CD4-positive, alpha-beta T cell treated with Interleukin-4 for 4 hours (primary cell): ENCODE measurements at regions not wholly inside any gene's neighbourhood (a gene's known extent, or its start where the extent isn't known, plus 50 kb on each side); places are given as distances from the start of the nearest gene placed in this dataset.

Experiments used
- DNase-seq: peaks from one replicate; pipeline ENCODE4 v3.0.0-alpha.2; 2020

DNA sequence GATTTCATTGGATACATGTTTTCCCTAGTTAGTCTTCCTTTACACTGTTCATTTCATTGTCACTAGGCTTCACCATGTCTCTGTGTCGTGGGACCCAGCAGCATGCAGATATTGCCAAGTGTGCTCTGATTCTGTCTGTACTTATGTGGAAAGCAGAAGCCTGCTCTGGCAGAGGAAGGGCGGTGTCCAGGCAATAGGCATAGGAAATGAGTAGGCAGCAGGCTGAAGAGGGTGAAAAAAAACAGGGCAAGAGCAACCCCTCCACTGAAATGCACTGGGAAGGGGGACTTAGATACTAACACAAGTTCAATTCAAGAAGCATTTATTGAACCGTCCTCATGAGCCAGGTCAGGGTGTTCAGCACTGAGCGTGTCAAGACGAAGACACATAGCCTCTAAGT, 85.2 kb upstream of the VAV3 start:
- no peak for DNase-seq

- DNase-seq = no peak
Measured at GRCh38 chr1:108049178-108049819, 84.3 kb upstream of the VAV3 start.

DNA sequence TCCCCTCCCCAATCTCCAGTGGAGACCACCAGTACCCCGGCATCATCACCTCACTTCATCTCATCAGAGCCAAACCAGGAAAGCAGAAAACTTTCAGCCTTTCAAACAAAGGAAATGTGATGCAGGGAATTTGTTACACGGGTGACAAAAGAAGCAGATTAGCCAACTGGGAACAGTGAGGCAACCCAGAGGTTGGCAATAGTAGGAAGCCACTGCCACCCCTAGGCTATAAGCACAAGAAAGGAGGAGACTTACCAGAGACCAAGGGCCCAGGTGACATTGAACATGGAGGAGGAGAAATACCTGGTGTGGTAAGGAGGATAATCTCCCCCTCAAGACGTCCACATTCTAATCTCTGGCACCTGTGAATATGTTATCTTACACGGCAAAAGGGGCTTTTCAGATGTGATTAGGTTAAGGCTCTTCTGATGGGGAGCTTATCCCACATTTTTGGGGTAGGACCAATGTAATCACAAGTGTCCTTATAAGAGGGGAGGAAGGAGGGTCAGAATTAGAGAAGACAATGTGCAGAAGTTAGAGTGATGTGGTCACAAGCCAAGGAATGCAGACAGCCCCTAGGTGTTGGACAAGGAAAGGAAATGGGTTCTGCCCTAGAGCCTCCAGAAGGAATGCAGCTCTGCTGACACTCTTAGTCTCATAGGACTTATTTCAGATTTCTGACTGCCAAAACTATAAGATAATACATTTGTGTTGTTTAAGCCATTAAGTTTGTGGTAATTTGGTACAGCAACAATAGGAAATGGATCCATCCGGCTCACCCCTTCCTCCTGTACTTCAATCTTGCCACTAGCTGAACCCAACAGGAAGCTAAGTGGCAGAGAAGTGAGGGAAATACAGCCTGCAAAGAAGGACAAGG, 83.6 kb upstream of the VAV3 start:
- no peak for DNase-seq

GRCh38 chr1:108047085-108047484, 82.1 kb upstream of the VAV3 start:
- no peak for DNase-seq

GRCh38 chr1:108046026-108046425, 81.0 kb upstream of the VAV3 start:
- DNase-seq = no peak

DNA sequence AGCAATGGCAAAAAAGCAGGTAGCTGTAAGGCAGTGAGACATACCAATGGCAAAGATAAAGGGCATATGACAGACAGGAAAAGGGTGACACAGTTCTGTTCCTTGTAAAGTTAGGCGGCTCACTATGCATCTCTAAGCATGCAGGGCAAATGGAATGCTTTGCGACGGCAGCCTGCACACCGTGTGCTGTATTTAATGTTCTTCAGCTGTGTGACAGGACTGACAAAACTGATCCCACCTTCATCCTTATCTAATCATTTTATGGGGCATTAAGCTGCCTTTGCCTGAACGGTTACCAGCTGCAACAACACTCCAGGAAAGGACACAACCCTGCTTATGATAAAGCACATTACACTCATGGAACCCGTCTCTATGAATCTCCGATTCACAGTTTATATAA, 80.5 kb upstream of the VAV3 start:
- DNase-seq = no peak

DNA sequence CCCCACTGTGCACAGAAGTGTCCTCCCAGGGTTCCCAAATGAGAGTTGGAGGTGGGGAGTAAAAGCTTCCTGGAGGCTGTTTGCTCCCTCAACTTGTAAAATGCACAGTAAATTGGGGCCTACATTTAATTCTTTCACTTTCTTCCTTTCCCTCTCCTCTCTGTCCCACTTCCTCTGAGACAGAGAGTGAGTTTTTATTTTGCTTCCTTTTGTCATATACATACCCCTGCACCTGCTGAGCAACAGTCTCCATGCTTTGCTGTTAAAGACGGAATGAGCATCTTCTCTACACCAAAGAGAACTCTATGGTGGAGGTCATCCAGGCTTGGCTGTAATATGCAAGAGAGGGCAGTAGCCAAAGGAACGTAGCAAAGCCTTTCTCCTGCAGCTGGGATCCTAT, 79.3 kb upstream of the VAV3 start:
- no peak for DNase-seq

- no peak for DNase-seq
Measured at GRCh38 chr1:108043707-108044106, 78.7 kb upstream of the VAV3 start.

- no peak for DNase-seq
Measured at GRCh38 chr1:108042610-108043009, 77.6 kb upstream of the VAV3 start.

- peak; percentile 37 for DNase-seq
Measured at GRCh38 chr1:108041360-108042142, 76.6 kb upstream of the VAV3 start.

GRCh38 chr1:108038653-108039236, 73.8 kb upstream of the VAV3 start:
- DNase-seq = no peak

DNA sequence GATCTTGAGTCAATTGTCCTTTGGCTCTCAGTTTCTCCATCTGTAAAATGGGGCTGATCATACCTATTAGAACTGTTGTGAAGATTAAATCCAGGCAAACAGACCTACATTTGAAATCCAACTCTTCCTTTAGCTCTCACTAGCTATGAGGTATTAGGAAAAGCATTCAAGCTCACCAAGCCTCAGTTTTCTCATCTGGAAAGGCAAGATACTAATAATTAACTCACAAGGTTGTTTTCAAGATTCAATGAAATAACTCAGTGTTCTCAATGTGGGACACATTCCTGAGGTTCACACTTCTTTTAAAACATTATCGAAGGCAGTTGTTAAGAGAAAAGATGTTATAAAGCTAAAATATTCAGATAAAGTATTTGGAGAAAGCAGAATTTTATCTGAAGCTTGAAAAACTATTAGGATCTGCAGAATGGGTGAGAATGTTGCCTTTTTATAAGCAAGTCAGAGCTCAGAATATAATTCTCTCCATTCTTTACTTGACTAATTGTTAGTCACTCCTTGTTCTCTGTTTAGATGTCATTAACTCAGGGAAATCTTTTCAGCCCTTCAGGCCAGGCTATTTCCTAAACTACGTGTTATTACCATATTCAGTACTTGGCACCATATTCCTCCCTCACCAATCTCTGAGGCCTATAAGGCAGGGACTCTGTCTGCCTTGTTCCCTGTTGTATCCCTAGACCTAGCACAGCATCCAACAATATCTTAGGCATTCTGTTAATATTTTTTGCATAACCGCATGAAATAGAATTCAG, 72.0 kb upstream of the VAV3 start:
- DNase-seq = no peak

GRCh38 chr1:108034396-108034795, 69.4 kb upstream of the VAV3 start:
- DNase-seq = no peak

GRCh38 chr1:108033550-108033951, 68.6 kb upstream of the VAV3 start:
- DNase-seq = no peak

GRCh38 chr1:108028841-108029388, 63.9 kb upstream of the VAV3 start:
- no peak for DNase-seq

- DNase-seq = no peak
Measured at GRCh38 chr1:108027389-108027788, 62.4 kb upstream of the VAV3 start.

GRCh38 chr1:108017698-108018097, 52.7 kb upstream of the VAV3 start:
- no peak for DNase-seq

- DNase-seq = no peak
Measured at GRCh38 chr1:108016451-108016920, 51.5 kb upstream of the VAV3 start.
